Peyer's patch (tissue), 4 donors: ENCODE measurements at regions not wholly inside any gene's neighbourhood (a gene's known extent, or its start where the extent isn't known, plus 50 kb on each side); places are given as distances from the start of the nearest gene placed in this dataset.

Experiments used
- DNase-seq, 3 donors: peaks; one replicate each; pipeline ENCODE4 v3.0.0-alpha.2; 2017 to 2019
- H3K27ac ChIP-seq, 4 donors: fragments of 200-600 bp; sonication (generic); one replicate each; pipeline ENCODE4 v1.5.1; 2016 to 2019
- H3K27me3 ChIP-seq, 2 donors: fragments of 200-600 bp; sonication (generic); one replicate each; pipeline ENCODE4 v1.5.1; 2019
- H3K36me3 ChIP-seq, 3 donors: fragments of 200-600 bp; sonication (generic); one replicate each; pipeline ENCODE4 v1.5.1; 2016 to 2019
- H3K4me1 ChIP-seq, 4 donors: fragments of 200-600 bp; sonication (generic); one replicate each; pipeline ENCODE4 v1.5.1; 2016 to 2019
- H3K4me3 ChIP-seq, 4 donors: fragments of 200-600 bp; sonication (generic); 1 replicate in 3 of 4; 2 replicates in 1 of 4; pipeline ENCODE4 v1.5.1; 2016 to 2019; ENCODE audit warnings: mild to moderate bottlenecking in 1 of 4
- H3K9me3 ChIP-seq, 4 donors: fragments of 200-600 bp; sonication (generic); one replicate each; pipeline ENCODE4 v1.5.1; 2016 to 2019; ENCODE audit warnings: mild to moderate bottlenecking in 1 of 4
- CTCF ChIP-seq, 6 experiments: fragments of 450-650 bp in 4 of 6; fragments of 200-600 bp in 2 of 6; sonication (generic) in 1 of 6; IDR thresholded peaks; one replicate each; pipeline ENCODE4 v1.5.1; 2017 to 2019; ENCODE audit warnings: antibody characterized with exemption in 6 of 6, mild to moderate bottlenecking in 3 of 6, moderate library complexity in 1 of 6
- POLR2A ChIP-seq, 2 donors: fragments of 450-650 bp; IDR thresholded peaks; one replicate each; pipeline ENCODE4 v1.5.1; 2017; ENCODE audit warnings: antibody characterized with exemption in 2 of 2, mild to moderate bottlenecking in 2 of 2, moderate library complexity in 2 of 2

- no peak overlapping the region for H3K4me3 ChIP-seq
- no peaks in the 10 kb centered on the region for H3K27me3 ChIP-seq
- no peak for DNase-seq
- H3K27ac ChIP-seq, result no peak overlapping the region
- H3K4me1 ChIP-seq, result no peaks in the 10 kb centered on the region
- no peaks in the 10 kb centered on the region for H3K9me3 ChIP-seq
- no peaks in the 10 kb centered on the region for H3K36me3 ChIP-seq
- TF ChIP-seq CTCF (IDR thresholded peaks at IDR 0.05) (no peak), POLR2A (IDR thresholded peaks at IDR 0.05) (no peak)
These were observed 229.4 kb upstream of the TOPAZ1 start for GRCh38 chr3:44012160-44012899.

- DNase-seq, result no peak
- TF ChIP-seq POLR2A (IDR thresholded peaks at IDR 0.05), result no peak
- TF ChIP-seq CTCF (IDR thresholded peaks at IDR 0.05), result no peak
- H3K27me3 ChIP-seq, result no peaks in the 10 kb centered on the region
- no peaks in the 10 kb centered on the region for H3K9me3 ChIP-seq
- H3K36me3 ChIP-seq, result no peaks in the 10 kb centered on the region
- no peak overlapping the region for H3K27ac ChIP-seq
- H3K4me1 ChIP-seq, result no peaks in the 10 kb centered on the region
- H3K4me3 ChIP-seq, result no peak overlapping the region
These were observed 227.7 kb upstream of the TOPAZ1 start for GRCh38 chr3:44013967-44014366.

- TF ChIP-seq CTCF (IDR thresholded peaks at IDR 0.05), result no peak
- TF ChIP-seq POLR2A (IDR thresholded peaks at IDR 0.05), result no peak
- Histone ChIP-seq H3K4me1 (no peaks in the 10 kb centered on the region), H3K27ac (no peak overlapping the region), H3K4me3 (no peak overlapping the region), H3K9me3 (no peaks in the 10 kb centered on the region), H3K27me3 (no peaks in the 10 kb centered on the region), H3K36me3 (no peaks in the 10 kb centered on the region)
- DNase-seq, result no peak
These were observed 226.5 kb upstream of the TOPAZ1 start for GRCh38 chr3:44015170-44015569.

GRCh38 chr3:44016818-44017217 is 224.9 kb upstream of the TOPAZ1 start:
- Histone ChIP-seq H3K4me3 (no peak overlapping the region), H3K27me3 (no peaks in the 10 kb centered on the region), H3K4me1 (peaks cover 0 to 2% (median 0%) of the 10 kb centered on the region in 4 donors), H3K27ac (no peak overlapping the region), H3K9me3 (no peaks in the 10 kb centered on the region), H3K36me3 (no peaks in the 10 kb centered on the region)
- no peak for DNase-seq
- TF ChIP-seq POLR2A (IDR thresholded peaks at IDR 0.05) (no peak), CTCF (IDR thresholded peaks at IDR 0.05) (no peak)

- Histone ChIP-seq H3K27me3 (no peaks in the 10 kb centered on the region), H3K36me3 (no peaks in the 10 kb centered on the region), H3K27ac (no peak overlapping the region), H3K4me1 (peaks cover 0 to 9% (median 0%) of the 10 kb centered on the region in 4 donors), H3K4me3 (no peak overlapping the region), H3K9me3 (no peaks in the 10 kb centered on the region)
- DNase-seq, result no peak
- TF ChIP-seq POLR2A (IDR thresholded peaks at IDR 0.05) (no peak), CTCF (IDR thresholded peaks at IDR 0.05) (no peak)
These were observed 222.8 kb upstream of the TOPAZ1 start for GRCh38 chr3:44018926-44019325.
